Activated CD4-positive, alpha-beta memory T cell treated with anti-CD3 and anti-CD28 coated beads for 36 hours (primary cell): ENCODE measurements at regions not wholly inside any gene's neighbourhood (a gene's known extent, or its start where the extent isn't known, plus 50 kb on each side); places are given as distances from the start of the nearest gene placed in this dataset.

Experiments
- CTCF ChIA-PET: fragments of 350-600 bp; sonication (Branson Sonifier 250); formaldehyde crosslinking; loops from one replicate; lab custom pipeline; 2021; ENCODE audit warnings: antibody characterized with exemption, inconsistent platforms; lab: Charles Lee
- POLR2A ChIA-PET: fragments of 350-600 bp; sonication (Branson Sonifier 250); formaldehyde crosslinking; loops from one replicate; lab custom pipeline; 2021; ENCODE audit warnings: antibody characterized with exemption; lab: Charles Lee
- DNase-seq: peaks from one replicate; pipeline ENCODE4 v3.0.0-alpha.2; 2020
- H3K27ac Mint-ChIP-seq: one replicate; pipeline ENCODE4 v1.8.0; 2021; ENCODE audit warnings: mixed read lengths
- H3K27me3 Mint-ChIP-seq: one replicate; pipeline ENCODE4 v1.8.0; 2021; ENCODE audit warnings: mixed read lengths
- H3K36me3 Mint-ChIP-seq: one replicate; pipeline ENCODE4 v1.8.0; 2021; ENCODE audit warnings: mixed read lengths
- H3K4me1 Mint-ChIP-seq: one replicate; pipeline ENCODE4 v1.8.0; 2021; ENCODE audit warnings: low read depth, mixed read lengths
- H3K4me3 Mint-ChIP-seq: one replicate; pipeline ENCODE4 v1.8.0; 2021; ENCODE audit warnings: mild to moderate bottlenecking, mixed read lengths
- H3K9me3 Mint-ChIP-seq: one replicate; pipeline ENCODE4 v1.8.0; 2021; ENCODE audit warnings: mixed read lengths
- intact Hi-C: fragments of 100-400 bp; cut with micrococcal nuclease; formaldehyde crosslinking; loops from one replicate; pipeline ENCODE4 v1.15.1; 2023

DNA sequence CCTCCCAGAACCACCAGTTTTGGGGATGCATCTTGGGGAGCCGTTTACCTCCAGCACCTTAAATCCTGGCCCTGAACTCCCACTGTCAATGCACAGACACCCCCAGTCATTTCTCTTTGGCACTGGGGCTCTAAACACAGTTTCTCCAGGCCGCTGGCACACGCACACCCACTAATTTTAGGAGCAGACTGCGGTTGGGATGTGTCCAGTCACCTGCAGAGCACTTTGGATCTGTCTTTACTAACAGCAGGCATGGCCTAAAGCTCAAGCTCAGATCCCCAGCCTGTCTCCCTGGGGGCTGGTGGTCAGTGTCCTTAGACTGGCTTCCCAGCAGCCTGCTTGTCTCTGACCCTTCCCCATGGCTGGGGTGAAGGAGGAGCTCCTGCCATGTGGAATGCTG is 49.9 kb downstream of the SYNE3 start:
- Mint-ChIP-seq H3K9me3 (no peaks in the 10 kb centered on the region), H3K4me1 (peaks cover 60% of the 10 kb centered on the region), H3K4me3 (no peak overlapping the region), H3K27ac (no peak overlapping the region), H3K36me3 (peaks cover 12% of the 10 kb centered on the region), H3K27me3 (no peaks in the 10 kb centered on the region)
- DNase-seq: no peak
- ChIA-PET POLR2A (interaction anchor here (0.7 kb wide), 1 partner anchor 68 kb away, joined by 3 read pairs; the partner anchor contains the start of gene GLRX5), CTCF (no interaction called here)
- intact Hi-C loops: no loop called here

DNA sequence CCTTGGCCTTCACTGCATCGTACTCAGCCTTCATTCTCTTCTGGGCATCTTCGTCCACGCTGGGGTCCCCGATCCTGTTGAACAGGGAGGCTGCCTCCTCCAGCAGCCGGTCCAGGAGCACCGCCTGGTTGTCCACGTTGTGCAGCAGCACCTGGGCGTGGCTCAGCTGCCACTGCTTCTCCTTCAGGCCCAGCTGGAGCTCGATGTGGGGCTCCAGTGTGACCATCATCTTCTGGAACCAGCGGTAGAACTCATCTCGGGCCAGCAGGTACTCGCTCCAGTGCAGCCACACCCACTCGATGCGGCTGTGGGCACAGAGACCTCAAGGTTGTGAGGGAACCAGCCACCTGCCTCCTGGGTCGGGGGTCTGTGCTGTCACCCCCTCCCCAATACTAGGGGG is 50.5 kb downstream of the SYNE3 start:
- intact Hi-C loops: no loop called here
- H3K9me3 Mint-ChIP-seq: no peaks in the 10 kb centered on the region
- H3K27me3 Mint-ChIP-seq: no peaks in the 10 kb centered on the region
- CTCF ChIA-PET: no interaction called here
- POLR2A ChIA-PET: interaction anchor here (0.7 to 1.4 kb wide), 2 partner anchors 57 to 69 kb away, joined by 3 to 5 read pairs; partner anchors contain the start of gene GLRX5
- H3K27ac Mint-ChIP-seq: peak overlapping the region; percentile 34
- H3K4me3 Mint-ChIP-seq: no peak overlapping the region
- peaks cover 64% of the 10 kb centered on the region for H3K4me1 Mint-ChIP-seq
- peaks cover 11% of the 10 kb centered on the region for H3K36me3 Mint-ChIP-seq
- no peak for DNase-seq

DNA sequence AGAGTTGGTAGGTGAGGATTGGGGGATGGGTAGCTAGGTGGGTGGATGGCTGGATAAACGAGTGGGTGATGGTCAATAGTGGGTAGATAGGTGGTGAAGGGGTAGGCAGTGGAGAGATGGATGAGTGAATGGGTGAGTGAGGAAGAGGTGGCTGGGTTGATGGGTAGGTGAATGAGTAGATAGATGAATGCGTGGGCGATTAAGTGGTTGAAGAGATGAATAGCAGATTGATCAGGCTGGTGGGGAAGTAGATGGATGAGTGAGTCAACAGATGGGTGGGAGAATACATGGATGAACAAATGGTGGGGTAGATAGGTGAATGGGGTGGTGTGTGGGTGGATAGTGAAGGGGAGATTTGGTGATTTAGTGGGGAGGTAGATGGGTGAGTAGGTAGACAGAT is 51.1 kb downstream of the SYNE3 start:
- peak; percentile 15 for DNase-seq
- POLR2A ChIA-PET: interaction anchor here (1.4 kb wide), 1 partner anchor 58 kb away, joined by 5 read pairs; no protein-coding TSS in a partner anchor
- Mint-ChIP-seq H3K9me3 (no peaks in the 10 kb centered on the region), H3K4me1 (peaks cover 69% of the 10 kb centered on the region), H3K27me3 (no peaks in the 10 kb centered on the region), H3K4me3 (no peak overlapping the region), H3K27ac (peak overlapping the region; percentile 34), H3K36me3 (peaks cover 15% of the 10 kb centered on the region)
- intact Hi-C loops: no loop called here
- CTCF ChIA-PET: interaction anchor here (0.7 to 3.0 kb wide), 4 partner anchors 22 to 58 kb away, joined by 3 to 11 read pairs (median 4); no protein-coding TSS in a partner anchor

- ChIA-PET POLR2A (interaction anchor here (1.1 to 1.4 kb wide), 4 partner anchors 10 to 59 kb away, joined by 3 to 5 read pairs (median 4); no protein-coding TSS in a partner anchor), CTCF (interaction anchor here (0.7 to 4.0 kb wide), 6 partner anchors 14 to 62 kb away, joined by 3 to 26 read pairs (median 4); no protein-coding TSS in a partner anchor)
- Mint-ChIP-seq H3K27ac (peak overlapping the region; percentile 34), H3K36me3 (peaks cover 11% of the 10 kb centered on the region), H3K27me3 (no peaks in the 10 kb centered on the region), H3K4me3 (no peak overlapping the region), H3K4me1 (peaks cover 64% of the 10 kb centered on the region), H3K9me3 (no peaks in the 10 kb centered on the region)
- intact Hi-C loops: no loop called here
- DNase-seq: no peak
Measured at GRCh38 chr14:95464514-95464913, 51.9 kb downstream of the SYNE3 start.

- Mint-ChIP-seq H3K4me3 (no peak overlapping the region), H3K9me3 (no peaks in the 10 kb centered on the region), H3K27ac (peak overlapping the region; percentile 76), H3K36me3 (peaks cover 11% of the 10 kb centered on the region), H3K4me1 (peaks cover 64% of the 10 kb centered on the region), H3K27me3 (no peaks in the 10 kb centered on the region)
- no peak for DNase-seq
- intact Hi-C loops: no loop called here
- ChIA-PET POLR2A (interaction anchor here (0.6 to 1.3 kb wide), 5 partner anchors 9 to 51 kb away, joined by 3 to 4 read pairs (median 3); no protein-coding TSS in a partner anchor), CTCF (interaction anchor here (1.4 to 4.0 kb wide), 4 partner anchors 13 to 63 kb away, joined by 3 to 26 read pairs (median 8); no protein-coding TSS in a partner anchor)
Measured at GRCh38 chr14:95464103-95464502, 52.3 kb downstream of the SYNE3 start.

DNA sequence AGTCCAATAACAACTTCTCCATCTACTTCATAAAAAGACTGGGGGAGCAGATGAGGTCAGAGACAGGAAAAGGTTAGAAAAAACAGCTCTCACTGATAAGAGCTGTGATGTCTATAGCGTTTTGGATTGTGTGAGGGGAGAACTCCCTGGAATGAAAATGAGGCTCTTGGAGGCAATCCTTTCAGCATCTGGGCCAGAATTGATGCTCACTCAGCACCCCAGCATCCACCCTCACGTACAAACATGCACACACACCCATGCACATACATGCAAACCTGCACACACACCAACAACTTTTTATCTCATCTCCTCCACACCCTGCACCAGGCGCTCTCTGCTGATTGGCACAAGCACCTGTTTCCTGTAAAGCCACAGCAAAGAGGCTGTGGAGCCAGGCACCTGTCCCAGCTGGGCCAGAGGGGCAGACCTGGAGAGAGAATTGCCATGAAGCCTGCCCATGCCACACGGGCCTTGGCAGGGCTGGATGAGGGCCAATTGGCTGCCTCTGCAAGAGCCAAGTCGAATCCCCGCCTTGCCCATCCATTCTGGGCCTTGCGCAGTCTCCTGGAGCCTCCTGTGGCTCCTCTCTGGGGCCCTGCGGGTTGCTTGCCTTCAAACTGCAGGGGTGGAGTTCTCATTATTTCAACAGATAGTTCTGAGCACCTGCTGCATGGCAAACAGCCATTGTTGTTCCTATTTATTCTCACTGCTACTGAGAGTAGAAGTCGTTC is 53.1 kb downstream of the SYNE3 start:
- peak; percentile 39 for DNase-seq
- no peak overlapping the region for H3K4me3 Mint-ChIP-seq
- ChIA-PET POLR2A (interaction anchor here (0.6 to 1.3 kb wide), 4 partner anchors 9 to 52 kb away, joined by 3 read pairs; no protein-coding TSS in a partner anchor), CTCF (interaction anchor here (1.3 to 4.0 kb wide), 5 partner anchors 12 to 66 kb away, joined by 3 to 26 read pairs (median 4); no protein-coding TSS in a partner anchor)
- H3K4me1 Mint-ChIP-seq: peaks cover 62% of the 10 kb centered on the region
- H3K27ac Mint-ChIP-seq: peak overlapping the region; percentile 76
- intact Hi-C loops: loop anchor here (2.0 kb wide), 1 partner anchor 55 kb away; no protein-coding TSS in a partner anchor
- no peaks in the 10 kb centered on the region for H3K9me3 Mint-ChIP-seq
- H3K27me3 Mint-ChIP-seq: no peaks in the 10 kb centered on the region
- H3K36me3 Mint-ChIP-seq: peaks cover 13% of the 10 kb centered on the region

- Mint-ChIP-seq H3K9me3 (no peaks in the 10 kb centered on the region), H3K27ac (peak overlapping the region; percentile 47), H3K36me3 (peaks cover 13% of the 10 kb centered on the region), H3K4me1 (peaks cover 62% of the 10 kb centered on the region), H3K4me3 (no peak overlapping the region), H3K27me3 (no peaks in the 10 kb centered on the region)
- CTCF ChIA-PET: interaction anchor here (1.2 to 4.0 kb wide), 4 partner anchors 9 to 67 kb away, joined by 4 to 26 read pairs (median 4); no protein-coding TSS in a partner anchor
- intact Hi-C loops: loop anchor here (2.0 kb wide), 1 partner anchor 56 kb away; no protein-coding TSS in a partner anchor
- POLR2A ChIA-PET: no interaction called here
- DNase-seq: no peak
Measured at GRCh38 chr14:95462491-95462890, 54.0 kb downstream of the SYNE3 start.

- H3K27me3 Mint-ChIP-seq: no peaks in the 10 kb centered on the region
- H3K4me1 Mint-ChIP-seq: peaks cover 53% of the 10 kb centered on the region
- no peak for DNase-seq
- intact Hi-C loops: no loop called here
- CTCF ChIA-PET: interaction anchor here (1.2 to 4.0 kb wide), 2 partner anchors 8 to 66 kb away, joined by 4 to 26 read pairs; no protein-coding TSS in a partner anchor
- no peaks in the 10 kb centered on the region for H3K9me3 Mint-ChIP-seq
- no peak overlapping the region for H3K4me3 Mint-ChIP-seq
- peaks cover 13% of the 10 kb centered on the region for H3K36me3 Mint-ChIP-seq
- POLR2A ChIA-PET: no interaction called here
- H3K27ac Mint-ChIP-seq: peak overlapping the region; percentile 44
Measured at GRCh38 chr14:95460647-95461478, 55.6 kb downstream of the SYNE3 start.

DNA sequence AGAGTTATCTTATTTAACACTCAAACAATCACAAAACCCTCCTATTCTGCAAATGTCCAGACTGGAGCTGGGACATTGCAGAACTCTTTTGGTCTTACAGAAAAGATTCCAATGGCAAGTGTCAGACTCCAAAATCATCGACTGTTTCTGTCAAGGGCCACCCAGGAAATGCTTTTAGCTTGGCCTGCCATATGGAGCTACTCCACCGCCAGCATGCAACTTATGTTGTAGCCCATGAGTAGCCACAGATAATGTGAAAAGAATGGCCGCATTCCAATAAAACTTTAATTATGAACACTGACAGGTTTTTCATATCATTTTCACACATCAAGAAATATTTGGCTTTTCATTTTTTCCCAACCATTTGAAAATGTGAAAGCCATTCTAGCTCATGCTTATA is 57.5 kb downstream of the SYNE3 start:
- Mint-ChIP-seq H3K36me3 (peaks cover 11% of the 10 kb centered on the region), H3K4me3 (no peak overlapping the region), H3K27ac (no peak overlapping the region), H3K4me1 (peaks cover 33% of the 10 kb centered on the region), H3K9me3 (no peaks in the 10 kb centered on the region), H3K27me3 (no peaks in the 10 kb centered on the region)
- intact Hi-C loops: no loop called here
- CTCF ChIA-PET: interaction anchor here (1.0 to 3.5 kb wide), 5 partner anchors 8 to 69 kb away, joined by 3 to 20 read pairs (median 5); no protein-coding TSS in a partner anchor
- DNase-seq: no peak
- POLR2A ChIA-PET: no interaction called here

GRCh38 chr14:95458459-95458858 is 58.0 kb downstream of the SYNE3 start:
- peaks cover 11% of the 10 kb centered on the region for H3K36me3 Mint-ChIP-seq
- peaks cover 29% of the 10 kb centered on the region for H3K4me1 Mint-ChIP-seq
- no peak for DNase-seq
- intact Hi-C loops: no loop called here
- H3K9me3 Mint-ChIP-seq: no peaks in the 10 kb centered on the region
- ChIA-PET POLR2A (no interaction called here), CTCF (interaction anchor here (1.0 to 3.5 kb wide), 6 partner anchors 8 to 69 kb away, joined by 3 to 20 read pairs (median 4); no protein-coding TSS in a partner anchor)
- no peak overlapping the region for H3K27ac Mint-ChIP-seq
- no peak overlapping the region for H3K4me3 Mint-ChIP-seq
- no peaks in the 10 kb centered on the region for H3K27me3 Mint-ChIP-seq

DNA sequence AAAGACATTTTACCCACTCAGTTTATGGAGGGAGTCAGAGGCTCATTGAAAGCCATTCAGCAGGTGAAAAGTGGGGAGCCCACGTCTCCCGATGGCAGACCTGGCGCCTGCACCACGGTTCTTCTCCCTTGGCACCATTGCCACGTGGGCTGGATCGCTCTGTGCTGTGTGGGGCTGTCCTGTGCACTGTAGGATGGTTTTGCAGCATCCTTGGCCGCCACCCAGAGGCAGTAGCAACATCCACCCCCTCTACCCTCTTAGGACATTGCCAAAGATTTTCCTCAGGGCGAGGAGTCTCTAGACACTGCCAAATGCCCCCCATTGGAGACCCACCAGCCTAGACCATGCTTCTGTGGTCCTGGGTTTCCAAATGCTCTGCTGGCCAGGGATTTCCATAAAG is 60.2 kb downstream of the SYNE3 start:
- Mint-ChIP-seq H3K4me3 (no peak overlapping the region), H3K4me1 (peaks cover 9% of the 10 kb centered on the region), H3K27me3 (no peaks in the 10 kb centered on the region), H3K27ac (no peak overlapping the region), H3K9me3 (no peaks in the 10 kb centered on the region), H3K36me3 (peaks cover 15% of the 10 kb centered on the region)
- CTCF ChIA-PET: no interaction called here
- intact Hi-C loops: no loop called here
- DNase-seq: no peak
- POLR2A ChIA-PET: no interaction called here
